NCI-H2107 treated with DMSO at 0.1 percent for 48 hours (cell line): ENCODE measurements at regions not wholly inside any gene's neighbourhood (a gene's known extent, or its start where the extent isn't known, plus 50 kb on each side); places are given as distances from the start of the nearest gene placed in this dataset.

Experiments
- DNase-seq: peaks from one replicate; lab custom pipeline; 2025; ENCODE audit not compliant: unreplicated experiment; lab: John Stamatoyannopoulos, UW

GRCh38 chr1:191869790-191870312 lies 288.4 kb upstream of the RGS18 start:
- DNase-seq = no peak

GRCh38 chr1:191870490-191870889 lies 287.8 kb upstream of the RGS18 start:
- no peak for DNase-seq

- DNase-seq = no peak
Measured at GRCh38 chr1:191875994-191876393, 282.3 kb upstream of the RGS18 start.

GRCh38 chr1:191876631-191877030 lies 281.6 kb upstream of the RGS18 start:
- no peak for DNase-seq

- DNase-seq = no peak
Measured at GRCh38 chr1:191882870-191883269, 275.4 kb upstream of the RGS18 start.

GRCh38 chr1:191886977-191887376 lies 271.3 kb upstream of the RGS18 start:
- no peak for DNase-seq

- DNase-seq = peak; percentile 48
Measured at GRCh38 chr1:191888996-191889622, 269.2 kb upstream of the RGS18 start.

- DNase-seq = no peak
Measured at GRCh38 chr1:191889623-191890003, 268.6 kb upstream of the RGS18 start.

GRCh38 chr1:191890433-191891088 lies 267.7 kb upstream of the RGS18 start:
- no peak for DNase-seq

GRCh38 chr1:191892716-191893115 lies 265.5 kb upstream of the RGS18 start:
- DNase-seq = no peak

- DNase-seq = no peak
Measured at GRCh38 chr1:191895049-191895448, 263.2 kb upstream of the RGS18 start.

- no peak for DNase-seq
Measured at GRCh38 chr1:191895462-191896058, 262.7 kb upstream of the RGS18 start.

GRCh38 chr1:191897134-191897533 lies 261.1 kb upstream of the RGS18 start:
- no peak for DNase-seq

GRCh38 chr1:191901651-191902050 lies 256.6 kb upstream of the RGS18 start:
- DNase-seq = no peak

- DNase-seq = no peak
Measured at GRCh38 chr1:191904991-191905390, 253.3 kb upstream of the RGS18 start.

GRCh38 chr1:191905781-191906180 lies 252.5 kb upstream of the RGS18 start:
- no peak for DNase-seq

- no peak for DNase-seq
Measured at GRCh38 chr1:191907121-191907520, 251.1 kb upstream of the RGS18 start.

- no peak for DNase-seq
Measured at GRCh38 chr1:191910245-191910644, 248.0 kb upstream of the RGS18 start.

GRCh38 chr1:191912517-191912916 lies 245.7 kb upstream of the RGS18 start:
- no peak for DNase-seq

- DNase-seq = no peak
Measured at GRCh38 chr1:191913260-191913977, 244.8 kb upstream of the RGS18 start.

GRCh38 chr1:191929383-191929782 lies 228.9 kb upstream of the RGS18 start:
- DNase-seq = no peak

- DNase-seq = no peak
Measured at GRCh38 chr1:191943684-191944083, 214.6 kb upstream of the RGS18 start.
